Activated CD8-positive, alpha-beta memory T cell treated with anti-CD3 and anti-CD28 coated beads, Interleukin-2, amount 50 U/mL, for 4 hours (primary cell): ENCODE measurements at regions not wholly inside any gene's neighbourhood (a gene's known extent, or its start where the extent isn't known, plus 50 kb on each side); places are given as distances from the start of the nearest gene placed in this dataset.
"Not testable (repeated sequence)": the region's sequence is repeated elsewhere in the genome, so short reads cannot be mapped to it uniquely, and the experiment has no call there.

Experiments
- DNase-seq: peaks from one replicate; pipeline ENCODE4 v3.0.0-alpha.2; 2020

DNA sequence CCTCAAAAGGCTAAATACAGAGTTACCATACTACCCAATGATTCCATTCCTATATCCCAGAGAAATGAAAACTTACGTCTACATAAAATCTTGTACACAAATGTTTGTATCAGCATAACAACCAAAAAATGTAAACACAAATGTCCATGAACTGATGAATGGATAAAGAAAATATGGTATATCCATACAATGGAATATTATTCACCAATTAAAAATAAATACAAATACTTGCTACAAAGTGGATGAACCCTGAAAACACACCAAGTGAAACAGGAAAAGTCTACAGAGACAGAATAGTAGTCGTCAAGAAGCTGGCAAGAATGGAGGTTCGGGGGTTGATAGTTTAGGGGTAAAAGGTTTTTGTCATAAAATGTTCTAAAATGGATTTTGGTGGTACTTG is 54.0 kb upstream of the ANKRD28 start:
- DNase-seq = no peak

- peak; percentile 65 for DNase-seq
Observed at GRCh38 chr3:15858547-15859506, 61.0 kb upstream of the ANKRD28 start.

DNA sequence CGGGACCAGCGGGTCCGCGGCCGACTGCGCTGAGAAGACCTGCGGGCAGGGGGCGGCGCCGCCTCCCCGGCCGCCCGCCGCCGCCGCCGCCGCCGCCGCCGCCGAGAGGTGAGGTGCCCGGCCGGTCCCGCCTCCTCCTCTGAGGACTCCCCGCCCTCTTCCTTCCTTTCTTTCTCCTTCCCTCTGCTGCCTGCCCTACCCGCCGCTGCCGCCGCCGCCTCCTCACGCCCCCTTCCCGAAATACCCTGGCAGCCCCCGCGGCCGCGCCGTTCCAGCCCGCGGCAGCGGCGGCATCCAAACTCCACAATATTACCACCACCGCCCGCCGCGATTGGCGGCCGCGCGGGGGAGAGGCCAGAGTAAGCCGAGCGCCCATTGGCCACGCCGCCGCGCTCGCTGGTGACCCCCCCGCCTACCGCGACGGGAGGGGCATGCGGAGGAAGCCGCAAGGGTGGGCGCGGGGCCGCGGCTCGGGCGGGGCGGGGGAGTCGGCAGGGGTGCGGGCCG is 61.8 kb upstream of the ANKRD28 start:
- peak; percentile 79 for DNase-seq

GRCh38 chr3:15860014-15860934 is 62.5 kb upstream of the ANKRD28 start:
- no peak for DNase-seq

GRCh38 chr3:15861163-15861562 is 63.4 kb upstream of the ANKRD28 start:
- DNase-seq = no peak

DNA sequence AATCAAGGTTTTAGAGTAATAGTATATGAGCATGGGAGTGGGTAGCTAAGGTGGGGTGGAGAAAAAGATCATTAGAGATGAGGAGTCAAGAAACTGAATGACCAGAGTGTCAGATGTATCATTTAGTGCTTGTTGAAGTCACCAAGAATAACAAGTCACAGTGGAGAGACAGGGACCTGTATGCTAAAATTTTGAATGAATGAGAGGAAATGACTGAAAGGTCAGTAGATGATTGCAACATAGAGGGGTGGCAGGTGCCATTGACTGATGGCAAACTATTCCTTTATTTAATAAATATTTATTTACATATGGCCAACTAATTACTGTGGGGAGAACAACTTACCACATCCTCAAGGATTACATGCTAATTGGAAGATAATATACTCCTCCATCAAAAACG is 75.0 kb upstream of the ANKRD28 start:
- DNase-seq = no peak

DNA sequence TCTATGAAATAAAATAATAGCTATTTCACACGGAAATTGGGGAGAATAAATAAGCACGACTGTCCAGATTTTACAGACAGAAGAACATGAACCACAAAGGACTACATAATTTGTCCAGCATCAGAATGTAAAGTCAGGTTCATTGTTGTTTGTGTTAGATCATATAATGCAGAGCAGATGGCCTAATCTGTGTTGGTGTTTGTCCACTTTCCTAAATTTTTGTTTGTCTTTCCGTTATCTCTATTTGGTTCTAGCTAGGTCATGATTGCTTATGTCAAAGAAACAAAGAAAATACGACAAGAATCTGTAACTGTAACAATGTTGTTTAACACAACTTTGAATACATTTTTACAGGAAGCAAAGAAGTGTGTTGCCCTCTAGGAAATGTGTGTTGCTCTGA is 75.6 kb upstream of the ANKRD28 start:
- no peak for DNase-seq

DNA sequence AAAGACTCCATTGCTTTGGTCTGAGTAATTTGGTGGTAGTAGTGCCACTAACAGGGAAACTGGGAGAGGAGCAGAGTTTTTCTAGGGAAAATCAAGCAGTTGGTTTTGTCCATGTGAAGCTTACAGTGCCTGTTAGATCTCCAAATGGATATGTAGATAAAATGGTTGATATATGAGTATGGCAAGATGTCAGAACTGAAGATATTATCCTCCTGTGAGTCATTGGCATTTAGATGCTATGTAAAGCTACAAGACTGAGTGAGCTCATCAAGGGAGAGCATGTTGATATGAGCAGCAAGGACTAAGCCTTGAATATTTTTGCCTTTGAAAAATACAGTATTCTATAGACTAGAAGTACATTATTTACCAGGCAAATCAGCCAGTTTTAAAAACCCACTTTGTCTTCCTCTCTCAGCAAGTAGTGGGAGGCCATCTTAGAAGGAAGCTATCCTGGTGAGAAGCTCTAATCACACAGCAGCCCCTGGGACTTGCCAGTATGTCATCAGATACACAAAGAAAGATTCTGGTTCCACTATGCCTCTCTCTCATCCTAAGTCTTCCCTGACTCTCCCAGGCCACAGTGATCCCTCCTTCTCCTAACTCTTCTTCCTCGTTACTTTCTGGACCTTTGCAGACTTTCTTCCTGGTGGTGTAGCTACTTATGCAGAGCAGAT is 77.4 kb upstream of the ANKRD28 start:
- DNase-seq = no peak

GRCh38 chr3:15876669-15877068 is 78.9 kb upstream of the ANKRD28 start:
- DNase-seq = no peak

DNA sequence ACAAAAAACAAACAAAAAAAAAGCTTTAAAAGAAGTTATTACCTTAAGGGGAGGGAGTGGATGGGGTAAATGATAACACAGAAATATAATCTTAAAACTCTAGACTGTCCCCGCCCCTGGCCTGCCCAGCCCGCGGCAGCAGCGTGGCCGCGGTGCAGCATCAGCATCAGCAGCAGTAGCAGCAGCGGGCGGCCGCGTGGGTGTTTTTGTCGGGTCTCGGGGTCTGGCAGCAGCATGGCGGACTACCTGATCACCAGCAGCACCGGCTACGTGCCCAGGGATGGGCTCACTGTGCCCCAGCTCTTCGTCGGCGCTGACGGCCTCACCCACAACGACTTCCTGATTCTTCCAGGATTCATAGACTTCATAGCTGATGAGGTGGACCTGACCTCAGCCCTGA is 80.0 kb upstream of the ANKRD28 start:
- DNase-seq = no peak

- not testable (repeated sequence) for DNase-seq
Observed at GRCh38 chr3:15879787-15880186, 82.0 kb upstream of the ANKRD28 start.

DNA sequence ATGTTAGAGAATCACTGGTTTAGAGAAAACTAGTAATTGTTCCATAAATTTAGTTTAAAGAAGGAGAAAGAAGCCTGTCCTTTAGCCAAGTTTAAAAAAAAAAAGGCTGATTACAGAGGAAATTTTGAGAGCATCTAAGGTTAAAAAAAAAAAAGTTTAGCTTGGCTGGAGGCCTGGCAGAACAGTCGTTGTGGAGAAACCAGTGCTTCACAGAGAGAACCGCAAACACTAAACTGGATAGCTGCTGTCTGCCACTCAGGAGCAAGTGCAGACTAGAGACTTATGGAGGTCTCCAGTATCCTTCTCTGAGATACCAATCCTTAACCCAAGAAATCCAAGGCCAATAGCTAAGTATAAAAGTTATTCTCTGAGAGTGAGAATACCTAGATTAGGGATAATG is 84.8 kb upstream of the ANKRD28 start:
- DNase-seq = no peak

DNA sequence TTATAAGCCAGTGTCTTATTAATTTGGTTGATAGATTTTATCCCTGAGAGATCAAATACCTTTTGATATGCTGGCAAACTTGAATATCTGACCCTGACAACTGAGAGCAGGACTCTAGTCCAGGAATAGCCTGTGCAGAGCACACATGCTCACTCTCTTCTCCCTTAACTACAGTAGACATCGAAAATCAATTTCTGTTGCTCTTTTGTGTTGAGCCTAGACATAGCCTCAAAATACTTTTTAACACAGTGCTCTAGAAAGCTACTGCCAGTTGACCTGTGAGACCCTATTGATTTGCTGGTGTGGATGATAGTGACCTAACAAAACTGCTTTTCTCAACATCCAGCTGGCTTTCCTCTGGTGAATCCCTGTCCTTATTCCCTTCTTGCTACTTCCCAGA is 86.4 kb upstream of the ANKRD28 start:
- no peak for DNase-seq

GRCh38 chr3:15886521-15886920 is 88.7 kb upstream of the ANKRD28 start:
- DNase-seq = no peak

- no peak for DNase-seq
Observed at GRCh38 chr3:15887261-15887660, 89.5 kb upstream of the ANKRD28 start.

DNA sequence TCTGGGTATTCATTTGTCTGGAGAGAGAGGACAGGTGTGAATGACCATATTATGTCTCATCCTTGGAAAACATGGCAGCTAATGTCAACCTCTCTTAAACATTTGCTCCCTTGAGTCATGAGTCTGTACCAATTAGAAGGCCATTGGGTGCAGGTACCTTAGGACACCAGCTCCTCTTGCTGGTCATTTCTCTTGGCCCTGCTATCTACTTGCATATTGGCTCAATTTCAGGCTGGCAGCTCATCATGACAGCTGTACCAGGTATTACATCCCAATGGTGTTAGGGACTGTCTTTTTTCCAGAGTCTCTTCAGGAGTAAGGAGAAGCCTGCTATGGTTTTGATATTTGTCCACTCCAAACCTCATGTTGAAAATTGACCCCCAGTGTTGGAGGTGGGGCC is 92.2 kb upstream of the ANKRD28 start:
- DNase-seq = no peak

- DNase-seq = no peak
Observed at GRCh38 chr3:15892311-15893227, 94.8 kb upstream of the ANKRD28 start.

- DNase-seq = no peak
Observed at GRCh38 chr3:15894382-15894781, 96.6 kb upstream of the ANKRD28 start.

GRCh38 chr3:15896500-15896899 is 98.7 kb upstream of the ANKRD28 start:
- no peak for DNase-seq

DNA sequence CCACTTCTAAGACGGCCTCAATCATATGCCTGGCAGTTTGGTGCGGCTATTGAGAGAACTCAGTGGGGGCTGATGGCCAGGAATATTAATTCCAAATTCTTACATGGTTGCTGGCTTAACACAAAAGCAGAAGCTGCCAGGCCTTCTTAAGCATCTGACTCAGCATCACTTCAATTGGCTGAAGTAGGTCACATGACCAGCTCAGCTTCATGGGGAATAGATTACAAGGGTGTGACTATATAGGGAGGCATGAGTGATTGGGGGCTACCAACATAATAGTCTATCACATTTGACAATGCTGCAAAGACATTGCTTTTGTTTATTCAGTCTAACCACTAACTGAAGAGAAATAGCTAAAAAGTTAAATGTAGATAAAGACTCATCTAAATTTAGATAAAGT is 101.6 kb upstream of the ANKRD28 start:
- DNase-seq = no peak

DNA sequence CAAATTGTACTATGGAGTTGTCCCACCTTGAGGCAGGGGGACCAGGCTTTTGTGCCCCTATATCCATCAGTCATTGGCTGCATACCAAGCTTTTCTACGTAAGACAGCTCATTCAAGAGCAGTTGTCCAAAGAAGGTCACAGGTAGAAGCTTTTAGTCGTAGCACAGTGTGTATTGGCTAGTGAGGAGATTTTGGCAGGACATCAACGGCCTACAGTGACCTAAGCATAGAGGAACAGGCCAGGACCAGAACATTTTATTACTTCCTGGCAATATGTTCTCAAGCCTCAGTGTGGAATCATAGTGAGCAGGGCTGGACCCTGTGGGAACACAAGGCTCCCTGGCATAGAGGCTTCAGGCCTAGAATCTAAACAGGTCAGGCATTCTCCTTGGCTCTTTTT is 105.4 kb upstream of the ANKRD28 start:
- DNase-seq = no peak
